Breast epithelium (tissue), 3 donors: ENCODE measurements at regions not wholly inside any gene's neighbourhood (a gene's known extent, or its start where the extent isn't known, plus 50 kb on each side); places are given as distances from the start of the nearest gene placed in this dataset.

ENCODE experiments used
- CTCF ChIP-seq, 3 donors: fragments of 450-650 bp; IDR thresholded peaks; one replicate each; pipeline ENCODE4 v1.5.1; 2016 to 2017; ENCODE audit warnings: antibody characterized with exemption in 3 of 3, mild to moderate bottlenecking in 3 of 3, moderate library complexity in 3 of 3
- POLR2A ChIP-seq: fragments of 450-650 bp; IDR thresholded peaks from one replicate; pipeline ENCODE4 v1.6.1; 2016; ENCODE audit warnings: antibody characterized with exemption, mild to moderate bottlenecking, moderate library complexity

GRCh38 chr1:188670837-188671236 is 1806.8 kb downstream of the BRINP3 start:
- TF ChIP-seq CTCF (IDR thresholded peaks at IDR 0.05) (no peak), POLR2A (no peak)
